Breast epithelium (tissue), 4 donors: ENCODE measurements at regions not wholly inside any gene's neighbourhood (a gene's known extent, or its start where the extent isn't known, plus 50 kb on each side); places are given as distances from the start of the nearest gene placed in this dataset.
"Not testable (repeated sequence)": the region's sequence is repeated elsewhere in the genome, so short reads cannot be mapped to it uniquely, and the experiment has no call there.

Experiments
- DNase-seq, 2 donors: peaks; one replicate each; pipeline ENCODE4 v3.0.0-alpha.2; 2019; ENCODE audit warnings: low spot score in 2 of 2
- H3K27ac ChIP-seq, 2 donors: fragments of 200-600 bp; sonication (generic) in 1 of 2; one replicate each; pipeline ENCODE4 v1.5.1; 2016 to 2019; ENCODE audit warnings: mild to moderate bottlenecking in 1 of 2
- H3K27me3 ChIP-seq, 2 donors: fragments of 200-600 bp; sonication (generic) in 1 of 2; one replicate each; pipeline versions ENCODE4 v1.5.1 to v1.6.0; 2017 to 2019; ENCODE audit warnings: control low read depth in 1 of 2, mild to moderate bottlenecking in 1 of 2
- H3K36me3 ChIP-seq: fragments of 200-600 bp; one replicate; pipeline ENCODE4 v1.5.1; 2019
- H3K4me1 ChIP-seq, 2 donors: fragments of 200-600 bp; sonication (generic); one replicate each; pipeline ENCODE4 v1.5.1; 2016 to 2019; ENCODE audit warnings: control low read depth in 1 of 2
- H3K4me3 ChIP-seq, 3 donors: fragments of 200-600 bp; sonication (generic); 1 replicate in 2 of 3; 2 replicates in 1 of 3; pipeline ENCODE4 v1.5.1; 2016 to 2019; ENCODE audit warnings: mild to moderate bottlenecking in 3 of 3, moderate library complexity in 2 of 3
- H3K9me3 ChIP-seq, 2 donors: fragments of 200-600 bp; sonication (generic) in 1 of 2; one replicate each; pipeline ENCODE4 v1.5.1; 2016 to 2019; ENCODE audit warnings: control low read depth in 1 of 2
- CTCF ChIP-seq, 3 donors: fragments of 450-650 bp; IDR thresholded peaks; one replicate each; pipeline ENCODE4 v1.5.1; 2016 to 2017; ENCODE audit warnings: antibody characterized with exemption in 3 of 3, mild to moderate bottlenecking in 3 of 3, moderate library complexity in 3 of 3
- POLR2A ChIP-seq: fragments of 450-650 bp; IDR thresholded peaks from one replicate; pipeline ENCODE4 v1.6.1; 2016; ENCODE audit warnings: antibody characterized with exemption, mild to moderate bottlenecking, moderate library complexity
- POLR2AphosphoS5 ChIP-seq, 3 donors: sonication (generic); formaldehyde crosslinking; IDR thresholded peaks; one replicate each; pipeline ENCODE4 v1.6.1; 2017; ENCODE audit warnings: antibody characterized with exemption in 3 of 3
- intact Hi-C: fragments of 100-400 bp; cut with DNase I; formaldehyde crosslinking; loops from one replicate; pipeline ENCODE4 v1.15.1; 2023; ENCODE audit warnings: low total_unique reads

- no peaks in the 10 kb centered on the region for H3K36me3 ChIP-seq
- H3K27me3 ChIP-seq = no peaks in the 10 kb centered on the region
- intact Hi-C loops = no loop called here
- H3K27ac ChIP-seq = no peak overlapping the region
- no peaks in the 10 kb centered on the region for H3K9me3 ChIP-seq
- H3K4me1 ChIP-seq = no peaks in the 10 kb centered on the region
- no peak for TF ChIP-seq CTCF (IDR thresholded peaks at IDR 0.05)
- TF ChIP-seq POLR2A = no peak
- no peak for TF ChIP-seq POLR2AphosphoS5 (IDR thresholded peaks at IDR 0.05)
- H3K4me3 ChIP-seq = no peak overlapping the region
- DNase-seq = no peak
These were observed 72.4 kb upstream of the SLC66A3 start for GRCh38 chr2:11082880-11083279.

GRCh38 chr2:11088821-11089220 lies 66.4 kb upstream of the SLC66A3 start:
- H3K27ac ChIP-seq, H3K4me3 ChIP-seq, H3K36me3 ChIP-seq, intact Hi-C loops, DNase-seq, H3K4me1 ChIP-seq, H3K27me3 ChIP-seq, H3K9me3 ChIP-seq: not testable (repeated sequence)

DNA sequence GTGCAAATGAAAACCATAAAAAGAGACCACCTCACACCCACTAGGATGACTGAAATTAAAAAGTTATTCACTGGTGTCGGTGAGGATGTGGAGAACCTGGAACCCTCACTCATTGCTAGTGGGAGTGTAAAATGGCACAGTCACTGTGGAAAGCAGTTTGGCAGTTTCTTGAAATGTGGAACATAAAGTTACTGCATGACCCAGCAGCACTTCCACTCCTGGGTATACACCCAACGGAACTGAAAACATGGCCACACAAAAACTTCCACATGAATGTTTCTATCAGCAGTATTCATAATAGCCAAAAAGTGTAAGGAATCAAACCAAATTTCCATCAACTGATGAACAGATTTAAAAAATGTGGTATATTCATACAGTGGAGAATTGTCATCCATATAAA lies 65.1 kb upstream of the SLC66A3 start:
- DNase-seq = no peak
- H3K36me3 ChIP-seq = no peaks in the 10 kb centered on the region
- intact Hi-C loops = no loop called here

DNA sequence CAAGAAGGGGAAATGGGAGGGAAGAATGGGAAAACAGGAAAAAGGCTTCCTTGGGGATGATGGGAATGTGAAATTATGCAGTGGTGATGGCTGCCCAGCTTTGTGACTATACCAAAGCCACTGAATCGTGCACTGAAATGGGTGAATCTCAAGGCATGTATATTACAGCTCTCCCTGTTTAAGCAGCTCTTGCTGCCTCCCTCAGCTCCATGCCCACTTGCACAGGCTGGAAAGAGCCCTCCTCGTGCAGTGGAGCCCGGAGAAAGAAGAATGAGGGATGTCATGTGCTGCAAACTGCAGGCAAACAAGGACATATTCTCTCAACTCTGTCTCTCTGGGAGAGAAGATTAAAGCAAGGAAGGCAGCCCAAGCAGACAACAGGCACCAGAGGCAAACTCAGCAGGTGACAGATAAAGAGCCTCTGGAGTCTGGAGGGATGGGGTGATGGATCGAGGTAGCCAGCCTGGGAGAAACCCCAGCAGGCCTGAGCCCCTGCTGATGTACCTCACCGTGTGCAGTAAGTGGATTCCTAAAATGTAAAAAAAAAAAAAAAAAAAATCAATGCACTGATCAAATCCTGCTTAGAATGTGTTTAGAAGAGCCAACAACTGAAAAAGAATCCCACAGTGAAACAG lies 62.4 kb upstream of the SLC66A3 start:
- no peaks in the 10 kb centered on the region for H3K4me1 ChIP-seq
- H3K4me3 ChIP-seq = no peak overlapping the region
- intact Hi-C loops = no loop called here
- no peaks in the 10 kb centered on the region for H3K27me3 ChIP-seq
- H3K27ac ChIP-seq = no peak overlapping the region
- no peaks in the 10 kb centered on the region for H3K9me3 ChIP-seq
- DNase-seq = no peak
- no peaks in the 10 kb centered on the region for H3K36me3 ChIP-seq
- TF ChIP-seq POLR2A (no peak), POLR2AphosphoS5 (IDR thresholded peaks at IDR 0.05) (no peak), CTCF (IDR thresholded peaks at IDR 0.05) (no peak)

More for the DNA sequence above, 65.1 kb upstream of the SLC66A3 start:
- no peaks in the 10 kb centered on the region for H3K9me3 ChIP-seq
- no peaks in the 10 kb centered on the region for H3K4me1 ChIP-seq
- TF ChIP-seq POLR2AphosphoS5 (IDR thresholded peaks at IDR 0.05) (no peak), POLR2A (no peak), CTCF (IDR thresholded peaks at IDR 0.05) (no peak)
- no peaks in the 10 kb centered on the region for H3K27me3 ChIP-seq
- no peak overlapping the region for H3K27ac ChIP-seq
- no peak overlapping the region for H3K4me3 ChIP-seq

- DNase-seq = no peak
- TF ChIP-seq POLR2A (no peak), POLR2AphosphoS5 (IDR thresholded peaks at IDR 0.05) (no peak), CTCF (IDR thresholded peaks at IDR 0.05) (no peak)
- no peak overlapping the region for H3K27ac ChIP-seq
- intact Hi-C loops = no loop called here
- H3K9me3 ChIP-seq = no peaks in the 10 kb centered on the region
- H3K36me3 ChIP-seq = no peaks in the 10 kb centered on the region
- H3K4me3 ChIP-seq = no peak overlapping the region
- H3K27me3 ChIP-seq = no peaks in the 10 kb centered on the region
- H3K4me1 ChIP-seq = no peaks in the 10 kb centered on the region
These were observed 61.8 kb upstream of the SLC66A3 start for GRCh38 chr2:11093467-11093866.
